ENCODE measurements at regions not wholly inside any gene's neighbourhood (a gene's known extent, or its start where the extent isn't known, plus 50 kb on each side); places are given as distances from the start of the nearest gene placed in this dataset.

DNA sequence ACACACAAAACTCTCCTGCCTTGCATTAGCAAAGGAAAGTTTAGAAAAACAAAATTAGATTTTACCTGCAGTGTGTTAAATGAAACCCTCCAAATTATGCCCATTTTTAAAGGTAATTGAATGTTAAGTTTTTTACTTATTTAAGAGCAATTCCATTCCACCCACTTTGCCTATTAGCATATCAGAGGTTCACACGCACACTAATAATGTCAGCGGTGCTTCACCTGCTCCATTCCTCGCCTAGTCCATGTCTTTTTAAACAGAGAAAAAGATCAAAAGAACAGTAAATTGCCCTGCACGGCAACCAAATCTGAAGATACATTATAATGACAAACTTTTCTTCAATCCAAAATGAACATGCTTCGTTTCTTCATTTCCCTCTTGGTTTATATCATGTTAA lies 97.3 kb upstream of the LRRN1 start:
- Histone ChIP-seq H3K4me3 (ENCODE audit: low read length) (no peak overlapping the region), H3K4me1 (ENCODE audit: control insufficient read depth, insufficient read depth, low read length) (peaks cover 16% of the 10 kb centered on the region), H3K9ac (ENCODE audit: extremely low read depth, low read length, poor library complexity, severe bottlenecking) (no peak overlapping the region), H3K27ac (ENCODE audit: low read depth, low read length) (no peak overlapping the region), H3K27me3 (ENCODE audit: control insufficient read depth, insufficient read depth, low read length, poor library complexity, severe bottlenecking) (no peaks in the 10 kb centered on the region), H3K9me3 (ENCODE audit: control insufficient read depth, low read length) (no peaks in the 10 kb centered on the region), H3K36me3 (ENCODE audit: control insufficient read depth, insufficient read depth, low read length) (no peaks in the 10 kb centered on the region)
- DNase-seq: no peak
- Mint-ChIP-seq H3K4me1 (peaks cover 36% of the 10 kb centered on the region), H3K9me3 (no peaks in the 10 kb centered on the region), H3K4me3 (no peak overlapping the region), H3K36me3 (ENCODE audit: low read depth) (no peaks in the 10 kb centered on the region), H3K27me3 (ENCODE audit: insufficient read depth) (no peaks in the 10 kb centered on the region), H3K27ac (no peak overlapping the region)
- TF ChIP-seq, protein P1, sequence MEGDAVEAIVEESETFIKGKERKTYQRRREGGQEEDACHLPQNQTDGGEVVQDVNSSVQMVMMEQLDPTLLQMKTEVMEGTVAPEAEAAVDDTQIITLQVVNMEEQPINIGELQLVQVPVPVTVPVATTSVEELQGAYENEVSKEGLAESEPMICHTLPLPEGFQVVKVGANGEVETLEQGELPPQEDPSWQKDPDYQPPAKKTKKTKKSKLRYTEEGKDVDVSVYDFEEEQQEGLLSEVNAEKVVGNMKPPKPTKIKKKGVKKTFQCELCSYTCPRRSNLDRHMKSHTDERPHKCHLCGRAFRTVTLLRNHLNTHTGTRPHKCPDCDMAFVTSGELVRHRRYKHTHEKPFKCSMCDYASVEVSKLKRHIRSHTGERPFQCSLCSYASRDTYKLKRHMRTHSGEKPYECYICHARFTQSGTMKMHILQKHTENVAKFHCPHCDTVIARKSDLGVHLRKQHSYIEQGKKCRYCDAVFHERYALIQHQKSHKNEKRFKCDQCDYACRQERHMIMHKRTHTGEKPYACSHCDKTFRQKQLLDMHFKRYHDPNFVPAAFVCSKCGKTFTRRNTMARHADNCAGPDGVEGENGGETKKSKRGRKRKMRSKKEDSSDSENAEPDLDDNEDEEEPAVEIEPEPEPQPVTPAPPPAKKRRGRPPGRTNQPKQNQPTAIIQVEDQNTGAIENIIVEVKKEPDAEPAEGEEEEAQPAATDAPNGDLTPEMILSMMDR (conservative IDR thresholded peaks at IDR 0.05): no peak
- 90 to 96% methylated on average over 5 of the region's 5 CpGs for WGBS, 2 experiments (ENCODE audit: insufficient coverage in 1 of 2, insufficient read length in 1 of 2)

GRCh38 chr3:3699816-3700633 lies 99.2 kb upstream of the LRRN1 start:
- H3K27ac Mint-ChIP-seq: no peak overlapping the region
- no peak overlapping the region for H3K27ac ChIP-seq (ENCODE audit: low read depth, low read length)
- no peak overlapping the region for H3K9ac ChIP-seq (ENCODE audit: extremely low read depth, low read length, poor library complexity, severe bottlenecking)
- no peaks in the 10 kb centered on the region for H3K27me3 Mint-ChIP-seq (ENCODE audit: insufficient read depth)
- no peaks in the 10 kb centered on the region for H3K36me3 ChIP-seq (ENCODE audit: control insufficient read depth, insufficient read depth, low read length)
- H3K4me3 Mint-ChIP-seq: no peak overlapping the region
- no peak for DNase-seq
- peaks cover 9% of the 10 kb centered on the region for H3K4me1 ChIP-seq (ENCODE audit: control insufficient read depth, insufficient read depth, low read length)
- no peaks in the 10 kb centered on the region for H3K27me3 ChIP-seq (ENCODE audit: control insufficient read depth, insufficient read depth, low read length, poor library complexity, severe bottlenecking)
- TF ChIP-seq, protein P1 (conservative IDR thresholded peaks at IDR 0.05): no peak
- no peaks in the 10 kb centered on the region for H3K9me3 ChIP-seq (ENCODE audit: control insufficient read depth, low read length)
- no peaks in the 10 kb centered on the region for H3K9me3 Mint-ChIP-seq
- no peaks in the 10 kb centered on the region for H3K36me3 Mint-ChIP-seq (ENCODE audit: low read depth)
- peaks cover 20% of the 10 kb centered on the region for H3K4me1 Mint-ChIP-seq
- no peak overlapping the region for H3K4me3 ChIP-seq (ENCODE audit: low read length)
- 81% methylated on average over 4 to 7 of the region's 7 CpGs for WGBS, 2 experiments (ENCODE audit: insufficient coverage in 1 of 2, insufficient read length in 1 of 2)

- H3K36me3 ChIP-seq (ENCODE audit: control insufficient read depth, insufficient read depth, low read length): no peaks in the 10 kb centered on the region
- Mint-ChIP-seq H3K27me3 (ENCODE audit: insufficient read depth) (no peaks in the 10 kb centered on the region), H3K27ac (no peak overlapping the region), H3K4me1 (peaks cover 16% of the 10 kb centered on the region), H3K36me3 (ENCODE audit: low read depth) (no peaks in the 10 kb centered on the region), H3K4me3 (no peak overlapping the region), H3K9me3 (peaks cover 4% of the 10 kb centered on the region)
- no peak overlapping the region for H3K27ac ChIP-seq (ENCODE audit: low read depth, low read length)
- DNase-seq: no peak
- no peak overlapping the region for H3K4me3 ChIP-seq (ENCODE audit: low read length)
- H3K9me3 ChIP-seq (ENCODE audit: control insufficient read depth, low read length): peaks cover 6% of the 10 kb centered on the region
- no peak overlapping the region for H3K9ac ChIP-seq (ENCODE audit: extremely low read depth, low read length, poor library complexity, severe bottlenecking)
- peaks cover 4% of the 10 kb centered on the region for H3K4me1 ChIP-seq (ENCODE audit: control insufficient read depth, insufficient read depth, low read length)
- H3K27me3 ChIP-seq (ENCODE audit: control insufficient read depth, insufficient read depth, low read length, poor library complexity, severe bottlenecking): no peaks in the 10 kb centered on the region
- TF ChIP-seq, protein P1 (conservative IDR thresholded peaks at IDR 0.05): no peak
- WGBS, 2 experiments (ENCODE audit: insufficient coverage in 1 of 2, insufficient read length in 1 of 2): 89 to 91% methylated on average over 5 of the region's 5 CpGs
Observed at GRCh38 chr3:3699407-3699806, 99.8 kb upstream of the LRRN1 start.
